Activated CD4-positive, CD25-positive, alpha-beta regulatory T cell treated with anti-CD3 and anti-CD28 coated beads, Interleukin-2, amount 50 U/mL, for 24 hours (primary cell): ENCODE measurements at regions not wholly inside any gene's neighbourhood (a gene's known extent, or its start where the extent isn't known, plus 50 kb on each side); places are given as distances from the start of the nearest gene placed in this dataset.
"Not testable (repeated sequence)": the region's sequence is repeated elsewhere in the genome, so short reads cannot be mapped to it uniquely, and the experiment has no call there.

Source experiments
- ATAC-seq, 2 donors: fragments of 150-1000 bp; cut with Tn5 transposase; one replicate each; pipeline ENCODE4 v1.10.0; 2021; ENCODE audit warnings: mild to moderate bottlenecking in 1 of 2, moderate library complexity in 1 of 2

DNA sequence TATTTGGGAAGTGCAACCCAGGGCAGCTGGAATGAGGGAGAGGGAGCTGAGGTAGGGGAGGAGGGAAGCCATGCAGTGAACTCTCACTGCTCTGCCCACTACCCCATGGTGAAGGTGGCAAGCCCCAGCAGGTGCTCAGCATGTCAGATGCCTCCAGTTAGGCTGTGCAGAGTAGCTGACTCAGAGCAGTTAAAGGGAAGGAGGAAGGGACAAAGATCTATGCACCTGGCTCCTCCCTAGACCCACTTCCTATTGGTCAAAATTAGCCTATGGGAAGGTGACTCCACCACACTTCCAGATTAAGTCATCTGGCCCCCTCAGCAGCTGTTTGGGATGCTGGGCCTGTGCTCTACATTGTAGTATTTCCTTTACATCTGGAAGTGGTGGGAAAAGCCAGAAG lies 125.7 kb upstream of the MTPN start:
- ATAC-seq = no peak

- ATAC-seq = not testable (repeated sequence)
These were observed 115.6 kb upstream of the MTPN start for GRCh38 chr7:136092714-136093113.

GRCh38 chr7:136087881-136088280 lies 110.7 kb upstream of the MTPN start:
- no peak for ATAC-seq

- ATAC-seq = peak; percentile 83 to 92
These were observed 109.6 kb upstream of the MTPN start for GRCh38 chr7:136086712-136087111.

DNA sequence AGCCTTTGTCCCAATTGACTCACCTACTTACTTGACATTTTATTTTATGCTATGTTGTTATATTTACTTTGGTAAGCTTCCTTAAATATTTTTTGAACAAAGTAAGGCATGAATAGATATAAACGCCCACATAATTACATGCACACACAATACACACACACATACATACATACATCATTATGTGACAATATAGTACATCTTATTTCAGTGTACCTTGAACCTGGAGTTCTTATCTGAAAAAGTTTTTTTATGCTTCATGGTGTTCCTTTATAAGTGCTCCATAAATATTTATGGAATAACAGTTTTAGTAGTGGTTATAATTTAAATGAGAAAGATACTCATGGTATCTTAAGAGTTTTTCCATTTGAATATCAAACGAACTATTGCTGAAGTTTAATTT lies 102.8 kb upstream of the MTPN start:
- no peak for ATAC-seq

- ATAC-seq = no peak
These were observed 102.3 kb upstream of the MTPN start for GRCh38 chr7:136079478-136079892.

DNA sequence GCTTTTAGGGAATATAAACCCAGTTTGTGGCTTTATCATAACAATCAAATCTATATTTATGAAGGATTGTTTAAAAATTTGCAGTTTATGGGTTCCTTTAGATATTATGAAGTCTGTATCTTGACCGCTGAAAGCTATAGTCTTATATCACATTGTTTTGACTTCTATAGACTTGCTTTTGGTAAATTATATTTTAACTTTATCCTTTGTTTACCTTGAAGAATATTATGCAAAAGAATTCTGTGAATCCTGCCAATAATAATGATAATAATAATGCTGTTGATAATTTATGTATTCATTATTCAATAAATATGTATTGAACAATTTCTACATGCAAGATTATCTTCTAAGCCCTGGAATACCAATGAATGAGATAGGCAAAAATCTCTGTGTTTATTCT lies 101.9 kb upstream of the MTPN start:
- no peak for ATAC-seq

- ATAC-seq = no peak
These were observed 101.5 kb upstream of the MTPN start for GRCh38 chr7:136078630-136079029.

DNA sequence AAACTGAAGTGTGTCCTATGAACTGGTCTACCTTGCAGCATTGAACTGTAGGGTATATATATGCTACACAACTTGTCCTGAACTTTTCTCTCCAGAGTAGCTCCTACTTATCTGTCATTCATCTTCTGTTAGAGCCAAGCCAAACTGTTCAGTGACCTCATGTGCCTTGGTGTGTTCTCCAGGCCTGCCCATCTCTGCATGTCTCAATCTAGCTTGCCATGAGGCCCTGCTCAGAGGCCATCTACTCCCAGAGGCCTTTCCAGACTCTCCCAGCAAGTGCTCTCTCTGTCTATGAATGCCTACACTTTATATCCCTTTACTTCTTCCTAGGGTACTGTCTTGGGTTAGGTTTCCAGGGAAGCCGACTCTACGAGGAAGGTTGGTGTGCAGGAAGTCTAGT lies 99.8 kb upstream of the MTPN start:
- no peak for ATAC-seq

GRCh38 chr7:136074843-136075242 lies 97.7 kb upstream of the MTPN start:
- no peak for ATAC-seq

DNA sequence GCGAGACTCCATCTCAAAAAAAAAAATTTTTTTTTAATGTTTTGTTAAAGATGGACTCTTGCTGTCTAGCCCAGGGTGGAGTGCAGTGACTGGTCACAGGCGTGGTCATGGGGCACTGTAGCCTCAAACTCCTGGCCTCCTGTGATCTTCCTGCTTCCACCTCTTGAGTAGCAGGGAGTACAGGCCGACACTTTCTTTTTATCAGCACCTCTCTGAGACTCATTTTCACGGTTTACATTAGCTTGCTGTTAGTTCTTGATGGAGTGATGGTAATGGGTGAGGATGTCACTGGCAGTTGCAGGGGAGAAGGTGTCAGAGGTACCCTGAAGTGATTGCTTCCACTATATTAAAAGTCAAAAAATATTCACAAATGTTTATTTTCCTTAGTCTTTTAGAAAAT lies 95.3 kb upstream of the MTPN start:
- no peak for ATAC-seq

DNA sequence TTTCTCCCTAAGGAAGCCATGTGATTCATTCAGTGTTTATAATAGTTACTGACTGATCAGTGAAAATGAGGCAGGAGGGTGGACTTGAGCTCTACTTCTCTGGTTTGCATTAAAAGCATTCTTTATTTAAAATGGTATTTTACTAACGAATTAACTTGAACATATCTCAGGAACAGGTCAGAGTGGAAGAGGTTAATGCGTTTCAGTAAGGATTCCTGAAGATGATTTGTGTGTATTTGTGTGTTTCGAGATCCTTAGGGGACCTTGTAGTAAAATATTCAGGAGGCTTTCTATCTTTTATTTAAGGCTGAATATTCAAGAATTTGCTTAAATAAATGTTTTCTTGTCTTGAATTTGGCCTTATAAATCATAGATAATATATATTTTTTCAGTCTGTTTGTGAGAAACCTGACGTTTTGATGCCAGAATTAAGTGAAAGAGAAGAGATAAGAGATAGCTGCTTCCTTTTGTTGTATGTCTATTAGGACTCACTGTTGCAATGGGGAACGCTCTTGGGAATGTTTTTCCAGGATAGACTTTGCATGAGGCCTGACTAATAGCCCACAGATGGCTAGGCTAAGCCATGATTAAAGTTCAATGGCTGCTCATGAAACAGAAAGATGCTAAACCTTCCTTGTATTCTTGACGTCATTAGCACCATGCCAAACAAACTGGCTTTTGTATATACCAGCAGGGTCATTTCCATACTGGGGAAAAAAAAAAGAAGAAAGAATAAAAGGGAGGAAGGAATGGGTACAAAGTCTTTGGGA lies 93.8 kb upstream of the MTPN start:
- ATAC-seq = no peak

DNA sequence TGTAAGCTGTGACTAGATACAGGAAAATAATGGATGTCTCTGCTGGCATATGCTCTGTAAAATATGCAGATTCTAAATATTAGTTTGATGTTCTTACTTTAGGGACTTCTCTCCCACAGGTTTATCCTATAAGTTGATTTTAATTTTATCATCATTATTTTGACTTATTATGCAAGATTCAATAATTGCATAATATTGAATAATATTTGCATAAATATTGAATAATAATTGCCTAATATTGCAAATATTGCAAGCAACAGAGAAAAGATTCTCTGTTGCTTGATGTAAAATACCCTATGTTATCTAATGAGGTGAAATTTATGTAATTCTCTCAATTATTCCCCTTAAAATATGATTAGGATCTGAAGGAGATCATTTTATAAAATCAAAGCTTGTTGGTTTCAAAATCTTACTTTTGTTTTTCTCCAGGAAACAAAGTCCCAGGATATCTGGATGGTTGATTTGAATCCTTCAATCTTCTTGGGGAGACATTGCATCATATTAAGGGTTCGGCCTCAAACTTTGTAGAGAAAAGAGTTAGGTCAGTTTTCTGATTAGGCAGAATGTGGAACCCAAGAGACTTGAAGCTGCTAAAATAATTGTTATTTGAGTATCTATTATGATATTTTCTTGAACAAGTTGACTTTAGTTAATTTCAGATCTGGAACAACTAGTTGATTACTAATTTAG lies 92.8 kb upstream of the MTPN start:
- no peak for ATAC-seq

- ATAC-seq = no peak
These were observed 90.1 kb upstream of the MTPN start for GRCh38 chr7:136067277-136067676.

DNA sequence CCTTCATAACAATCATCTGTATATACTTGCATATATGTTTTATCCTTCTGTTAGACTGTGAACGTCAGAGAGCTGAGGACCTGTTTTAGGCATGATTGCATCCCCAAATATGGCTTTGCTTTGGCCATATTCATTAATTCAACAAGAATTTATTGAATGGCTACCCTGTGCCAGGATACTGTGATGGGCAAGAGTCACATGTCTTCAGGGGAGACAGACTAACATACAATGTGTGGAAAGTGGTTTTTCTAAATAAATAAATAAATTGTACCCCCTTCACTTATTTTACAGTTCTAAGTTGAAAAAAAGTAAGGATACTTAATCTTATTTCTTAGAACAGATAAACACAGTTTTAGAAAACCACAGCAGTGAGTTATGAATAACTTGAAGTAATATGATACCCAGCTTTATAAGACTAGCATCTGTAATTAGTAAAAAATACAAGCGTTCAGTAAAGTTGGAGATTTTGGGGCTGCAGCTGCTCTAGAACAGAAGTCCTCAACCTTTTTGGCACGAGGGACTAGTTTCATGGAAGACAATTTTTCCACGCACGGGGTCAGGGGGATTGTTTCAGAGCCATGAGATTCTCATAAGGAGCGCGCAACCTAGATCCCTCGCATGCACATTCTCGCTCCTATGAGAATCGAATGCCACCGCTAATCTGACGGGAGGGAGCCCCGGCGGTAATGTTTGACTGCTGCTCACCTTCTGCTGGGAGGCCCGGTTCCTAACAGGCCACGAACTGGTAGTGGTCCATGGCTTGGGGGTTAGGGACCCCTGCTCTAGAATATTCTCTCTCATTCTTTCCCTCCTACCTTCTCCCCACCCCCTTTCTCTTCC lies 89.4 kb upstream of the MTPN start:
- ATAC-seq = no peak

DNA sequence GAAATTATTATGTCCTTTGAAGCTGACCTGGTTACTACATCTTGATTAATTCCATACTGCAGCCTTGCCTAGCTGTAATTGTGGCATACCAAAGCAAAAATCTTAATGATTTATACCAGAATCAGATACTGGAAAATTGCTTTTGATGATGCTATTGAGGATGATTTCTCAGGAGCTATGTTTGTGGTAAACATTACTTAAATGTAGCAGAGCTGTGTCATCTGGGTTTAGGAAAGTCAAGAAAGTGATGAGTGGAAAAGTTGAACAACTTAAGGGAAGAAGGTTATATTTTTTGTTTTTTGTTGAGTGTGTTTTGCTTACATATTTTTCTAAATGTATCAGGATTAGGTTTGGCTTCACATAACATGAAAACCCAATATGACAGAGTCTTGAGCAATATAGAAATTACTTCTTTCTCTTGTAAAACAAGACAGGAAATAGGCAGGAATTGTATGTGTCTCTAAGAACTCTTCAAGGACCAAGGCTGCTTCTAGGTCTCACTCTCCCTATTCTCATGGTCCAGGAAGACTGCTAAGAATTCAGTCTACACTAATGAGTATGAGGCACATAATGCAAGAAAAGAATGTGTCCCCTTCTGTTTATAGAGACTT lies 87.6 kb upstream of the MTPN start:
- ATAC-seq = no peak

- no peak for ATAC-seq
These were observed 86.9 kb upstream of the MTPN start for GRCh38 chr7:136064081-136064480.

DNA sequence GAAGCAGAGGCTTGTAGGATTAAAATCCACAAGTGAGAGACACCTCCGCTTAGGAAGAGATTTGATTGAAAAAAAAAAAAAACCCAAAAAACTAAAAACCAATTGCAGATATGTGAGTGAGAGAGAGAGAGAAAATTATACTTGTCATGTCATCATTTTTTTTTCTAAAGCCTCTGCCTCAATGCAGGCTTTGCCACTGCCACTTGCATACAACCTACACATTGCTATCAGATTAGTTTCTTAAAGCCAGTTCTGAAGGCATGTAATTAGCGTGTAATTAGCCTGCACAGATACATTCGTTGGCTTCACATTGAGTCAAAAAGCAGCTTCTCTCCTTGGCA lies 86.1 kb upstream of the MTPN start:
- no peak for ATAC-seq

DNA sequence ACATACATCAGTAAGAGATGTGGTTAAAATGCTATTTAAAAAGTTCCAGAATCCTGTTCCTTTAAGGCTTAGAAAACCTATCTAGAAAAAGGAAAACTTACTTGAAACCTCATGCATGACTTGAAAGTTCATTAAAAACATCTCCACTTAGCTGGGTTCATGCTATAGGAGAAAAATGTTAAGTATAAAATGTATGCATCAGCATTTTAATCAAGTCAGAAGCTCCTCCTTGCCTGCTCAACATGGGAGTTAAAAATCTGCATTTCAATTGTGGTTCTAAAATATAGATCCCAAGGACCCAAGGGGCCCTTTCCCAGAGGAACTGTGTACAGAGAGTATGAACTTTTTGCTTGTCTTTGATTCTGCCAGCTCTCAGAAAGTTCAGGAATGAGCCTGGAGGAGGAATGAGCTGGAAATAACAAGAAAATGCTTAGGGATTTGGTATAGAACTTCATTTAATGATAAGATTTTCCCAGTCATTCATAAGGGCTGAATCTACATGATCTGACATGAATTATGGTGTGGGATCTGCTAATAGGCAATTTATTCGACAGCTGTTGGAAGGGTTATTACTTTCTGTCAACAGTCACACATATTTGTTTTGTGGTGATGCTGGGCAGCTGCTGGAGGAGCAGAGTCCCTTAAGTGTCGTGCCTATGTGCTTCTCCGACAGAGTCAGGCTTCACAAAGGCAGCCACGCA lies 85.6 kb upstream of the MTPN start:
- ATAC-seq = no peak

DNA sequence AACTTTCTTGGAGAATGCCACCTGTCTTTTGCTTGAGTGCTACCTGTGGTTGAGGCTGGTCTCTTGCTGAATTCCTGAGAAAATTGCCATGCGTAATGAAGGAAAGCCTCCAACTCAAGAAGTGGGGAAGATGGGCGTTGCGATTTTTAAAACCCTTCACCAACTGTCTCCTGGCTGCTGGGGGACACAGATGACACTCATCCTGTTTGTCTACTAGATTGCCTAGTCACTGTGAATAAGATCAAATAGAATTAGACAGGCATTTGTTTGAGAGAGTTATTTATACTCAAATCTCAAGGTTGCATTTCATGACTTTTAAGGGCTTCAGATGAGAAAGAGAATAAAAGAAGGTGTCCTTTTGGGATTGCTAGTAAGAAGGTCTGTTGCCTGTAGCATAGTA lies 84.3 kb upstream of the MTPN start:
- no peak for ATAC-seq

- ATAC-seq = no peak
These were observed 81.4 kb upstream of the MTPN start for GRCh38 chr7:136058546-136058945.

- no peak for ATAC-seq
These were observed 80.3 kb upstream of the MTPN start for GRCh38 chr7:136057509-136057908.
